OCI-LY3 (cell line): ENCODE measurements at regions not wholly inside any gene's neighbourhood (a gene's known extent, or its start where the extent isn't known, plus 50 kb on each side); places are given as distances from the start of the nearest gene placed in this dataset.

Experiments used
- EZH2phosphoT487 ChIP-seq: fragments of 200-600 bp; shearing (Covaris generic); IDR thresholded peaks from 2 replicates; pipeline ENCODE4 v1.6.1; 2018; ENCODE audit warnings: antibody characterized with exemption, mixed run types, low read depth
- TF ChIP-seq, protein P1 (sequence below): fragments of 200-600, 300-600 bp; sonication (generic); IDR thresholded peaks from 2 replicates; pipeline ENCODE4 v1.5.1; 2014; ENCODE audit warnings: antibody characterized with exemption, low read length, low read depth

DNA sequence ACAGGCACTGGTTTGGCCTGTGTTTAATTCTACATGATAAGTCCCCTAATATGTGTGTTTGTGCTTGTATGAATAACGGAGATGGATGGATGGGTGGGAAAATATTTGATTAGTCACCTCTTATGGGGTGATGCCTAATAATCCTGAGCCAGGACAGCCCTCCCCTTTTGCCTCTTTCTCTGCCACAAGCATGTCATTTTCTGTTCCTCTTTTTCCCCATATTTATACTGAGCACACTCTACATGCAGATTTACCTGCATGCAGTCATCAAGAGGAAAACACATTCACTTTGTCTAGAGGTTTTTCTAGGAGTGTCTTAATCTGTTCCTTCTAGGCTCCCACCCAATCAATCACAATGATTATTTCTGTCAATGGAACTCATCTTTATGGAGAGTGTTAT is 111.6 kb upstream of the TBX20 start:
- TF ChIP-seq, protein P1, sequence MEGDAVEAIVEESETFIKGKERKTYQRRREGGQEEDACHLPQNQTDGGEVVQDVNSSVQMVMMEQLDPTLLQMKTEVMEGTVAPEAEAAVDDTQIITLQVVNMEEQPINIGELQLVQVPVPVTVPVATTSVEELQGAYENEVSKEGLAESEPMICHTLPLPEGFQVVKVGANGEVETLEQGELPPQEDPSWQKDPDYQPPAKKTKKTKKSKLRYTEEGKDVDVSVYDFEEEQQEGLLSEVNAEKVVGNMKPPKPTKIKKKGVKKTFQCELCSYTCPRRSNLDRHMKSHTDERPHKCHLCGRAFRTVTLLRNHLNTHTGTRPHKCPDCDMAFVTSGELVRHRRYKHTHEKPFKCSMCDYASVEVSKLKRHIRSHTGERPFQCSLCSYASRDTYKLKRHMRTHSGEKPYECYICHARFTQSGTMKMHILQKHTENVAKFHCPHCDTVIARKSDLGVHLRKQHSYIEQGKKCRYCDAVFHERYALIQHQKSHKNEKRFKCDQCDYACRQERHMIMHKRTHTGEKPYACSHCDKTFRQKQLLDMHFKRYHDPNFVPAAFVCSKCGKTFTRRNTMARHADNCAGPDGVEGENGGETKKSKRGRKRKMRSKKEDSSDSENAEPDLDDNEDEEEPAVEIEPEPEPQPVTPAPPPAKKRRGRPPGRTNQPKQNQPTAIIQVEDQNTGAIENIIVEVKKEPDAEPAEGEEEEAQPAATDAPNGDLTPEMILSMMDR, result no peak
- TF ChIP-seq EZH2phosphoT487, result no peak
